ENCODE measurements at regions not wholly inside any gene's neighbourhood (a gene's known extent, or its start where the extent isn't known, plus 50 kb on each side); places are given as distances from the start of the nearest gene placed in this dataset.

- no peaks in the 10 kb centered on the region for H3K4me1 ChIP-seq
- no peak overlapping the region for H3K4me3 ChIP-seq
- no peaks in the 10 kb centered on the region for H3K9me3 ChIP-seq
- FAIRE-seq: no peak
- CTCF ChIA-PET: interaction anchor here (1.0 kb wide), 1 partner anchor 274 kb away, joined by 4 read pairs; no protein-coding TSS in a partner anchor
- POLR2A ChIA-PET: no interaction called here
- no peak for ATAC-seq
- DNase-seq (ENCODE audit: low read depth in 1 of 2, low spot score in 1 of 2): no peak
- no peak overlapping the region for H3K4me2 ChIP-seq
- no peak for TF ChIP-seq NR3C1 (IDR thresholded peaks at IDR 0.05)
- TF ChIP-seq JUN (IDR thresholded peaks at IDR 0.05): no peak
- TF ChIP-seq ZFP36 (IDR thresholded peaks at IDR 0.05; ENCODE audit: borderline replicate concordance, partially characterized antibody): no peak
- H3K27ac ChIP-seq: no peak overlapping the region
- WGBS (ENCODE audit: missing lambda C conversion rate): 58% methylated on average over 2 of the region's 2 CpGs
Observed at GRCh38 chr5:61969755-61970154, 336.3 kb upstream of the KIF2A start.

- Histone ChIP-seq H3K27ac (no peak overlapping the region), H3K4me3 (no peak overlapping the region), H3K9me3 (no peaks in the 10 kb centered on the region), H3K4me1 (no peaks in the 10 kb centered on the region), H3K4me2 (no peak overlapping the region)
- CTCF ChIA-PET: no interaction called here
- POLR2A ChIA-PET: no interaction called here
- DNase-seq (ENCODE audit: low read depth in 1 of 2, low spot score in 1 of 2): no peak
- FAIRE-seq: no peak
- no peak for ATAC-seq
- TF ChIP-seq ELK1 (IDR thresholded peaks at IDR 0.05; ENCODE audit: low read depth, low read length) (no peak), MAFK (IDR thresholded peaks at IDR 0.05; ENCODE audit: partially characterized antibody) (peak; percentile 61)
- 23% methylated on average over 7 of the region's 7 CpGs for WGBS (ENCODE audit: missing lambda C conversion rate)
Observed at GRCh38 chr5:61970218-61970617, 335.8 kb upstream of the KIF2A start.

- Histone ChIP-seq H3K4me2 (no peak overlapping the region), H3K4me1 (no peaks in the 10 kb centered on the region), H3K27ac (no peak overlapping the region), H3K4me3 (no peak overlapping the region), H3K9me3 (no peaks in the 10 kb centered on the region)
- FAIRE-seq (no peak), ATAC-seq (no peak), DNase-seq (ENCODE audit: low read depth in 1 of 2, low spot score in 1 of 2) (no peak)
- TF ChIP-seq POLR2A (IDR thresholded peaks at IDR 0.05; ENCODE audit: low read length): no peak
- TF ChIP-seq E2F6 (IDR thresholded peaks at IDR 0.05; ENCODE audit: borderline replicate concordance, low read depth): no peak
- no peak for TF ChIP-seq HOXA7 (CRISPR knock-in tag; IDR thresholded peaks at IDR 0.05)
- no peak for TF ChIP-seq SMC3 (IDR thresholded peaks at IDR 0.05)
- peak; percentile 25; the same call in 1 of the 2 replicates for TF ChIP-seq CBX8 (IDR thresholded peaks at IDR 0.05)
- no peak for TF ChIP-seq HOXB13 (CRISPR knock-in tag; IDR thresholded peaks at IDR 0.05; ENCODE audit: low read depth)
- no peak for TF ChIP-seq BCL3 (IDR thresholded peaks at IDR 0.05)
- no peak for TF ChIP-seq RNF2 (IDR thresholded peaks at IDR 0.05; ENCODE audit: borderline replicate concordance, low read depth)
- 24% methylated on average over 6 of the region's 6 CpGs for WGBS (ENCODE audit: missing lambda C conversion rate)
- CTCF ChIA-PET: interaction anchor here (1.0 to 1.4 kb wide), 2 partner anchors 8 to 9 kb away, joined by 3 to 5 read pairs; no protein-coding TSS in a partner anchor
- POLR2A ChIA-PET: no interaction called here
Observed at GRCh38 chr5:61974680-61975079, 331.3 kb upstream of the KIF2A start.

GRCh38 chr5:61981886-61982285 is 324.1 kb upstream of the KIF2A start:
- Histone ChIP-seq H3K4me1 (no peaks in the 10 kb centered on the region), H3K27ac (no peak overlapping the region), H3K4me3 (no peak overlapping the region), H3K9me3 (peaks cover 4% of the 10 kb centered on the region; the same call in 1 of the 3 replicates), H3K4me2 (no peak overlapping the region)
- WGBS (ENCODE audit: missing lambda C conversion rate): 9% methylated on average over 6 of the region's 6 CpGs
- no peak for ATAC-seq
- no peak for FAIRE-seq
- ChIA-PET POLR2A (no interaction called here), CTCF (no interaction called here)
- no peak for DNase-seq (ENCODE audit: low read depth in 1 of 2, low spot score in 1 of 2)
- TF ChIP-seq RNF2 (IDR thresholded peaks at IDR 0.05; ENCODE audit: borderline replicate concordance, low read depth): no peak
- no peak for TF ChIP-seq EP300 (IDR thresholded peaks at IDR 0.05)
- no peak for TF ChIP-seq FOSL2 (IDR thresholded peaks at IDR 0.05)
- TF ChIP-seq FOSL2 (CRISPR knock-in tag; IDR thresholded peaks at IDR 0.05): no peak
- no peak for TF ChIP-seq CTCF (IDR thresholded peaks at IDR 0.05)
- no peak for TF ChIP-seq TFCP2L1 (CRISPR knock-in tag; IDR thresholded peaks at IDR 0.05)
- TF ChIP-seq ZSCAN20 (CRISPR knock-in tag; IDR thresholded peaks at IDR 0.05): no peak
- no peak for TF ChIP-seq E2F6 (IDR thresholded peaks at IDR 0.05; ENCODE audit: borderline replicate concordance, low read depth)
